ENCODE measurements at regions not wholly inside any gene's neighbourhood (a gene's known extent, or its start where the extent isn't known, plus 50 kb on each side); places are given as distances from the start of the nearest gene placed in this dataset.

DNA sequence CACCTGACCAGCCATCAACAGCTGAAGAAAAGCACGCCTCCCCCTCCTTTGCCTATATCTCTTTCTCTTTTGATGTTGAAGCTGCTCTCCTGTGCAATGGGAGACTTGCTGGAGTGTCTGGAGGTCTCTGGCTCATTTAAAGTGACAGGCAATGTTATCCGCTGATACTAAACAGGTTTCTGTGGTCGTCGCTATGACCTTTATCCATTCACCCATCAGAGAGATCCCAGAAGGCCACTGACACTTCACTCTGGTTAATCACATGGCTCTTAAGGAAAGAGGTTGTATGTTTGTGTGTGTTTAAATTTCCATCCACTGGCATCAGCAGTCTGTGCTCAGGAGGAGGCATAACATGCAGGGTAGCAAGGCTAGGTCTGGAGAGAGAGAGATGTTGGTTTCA, 277.3 kb downstream of the MTX2 start:
- TF ChIP-seq FOXA1 (IDR thresholded peaks at IDR 0.05) (no peak), FOXM1 (IDR thresholded peaks at IDR 0.05; ENCODE audit: borderline replicate concordance) (no peak), ZNF384 (IDR thresholded peaks at IDR 0.05) (no peak), CTBP1 (IDR thresholded peaks at IDR 0.05; ENCODE audit: borderline replicate concordance) (no peak), SUZ12 (IDR thresholded peaks at IDR 0.05) (no peak), SP1 (IDR thresholded peaks at IDR 0.05) (no peak), HDGF (IDR thresholded peaks at IDR 0.05; ENCODE audit: borderline replicate concordance) (no peak), BHLHE40 (IDR thresholded peaks at IDR 0.05; ENCODE audit: borderline replicate concordance) (no peak), ELF4 (IDR thresholded peaks at IDR 0.05) (no peak), FOXK2 (IDR thresholded peaks at IDR 0.05) (no peak), TARDBP (IDR thresholded peaks at IDR 0.05) (no peak)
- TF ChIP-seq, protein P1, sequence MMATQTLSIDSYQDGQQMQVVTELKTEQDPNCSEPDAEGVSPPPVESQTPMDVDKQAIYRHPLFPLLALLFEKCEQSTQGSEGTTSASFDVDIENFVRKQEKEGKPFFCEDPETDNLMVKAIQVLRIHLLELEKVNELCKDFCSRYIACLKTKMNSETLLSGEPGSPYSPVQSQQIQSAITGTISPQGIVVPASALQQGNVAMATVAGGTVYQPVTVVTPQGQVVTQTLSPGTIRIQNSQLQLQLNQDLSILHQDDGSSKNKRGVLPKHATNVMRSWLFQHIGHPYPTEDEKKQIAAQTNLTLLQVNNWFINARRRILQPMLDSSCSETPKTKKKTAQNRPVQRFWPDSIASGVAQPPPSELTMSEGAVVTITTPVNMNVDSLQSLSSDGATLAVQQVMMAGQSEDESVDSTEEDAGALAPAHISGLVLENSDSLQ (IDR thresholded peaks at IDR 0.05): no peak

Data from HEK293T (cell line).